Activated CD8-positive, alpha-beta memory T cell treated with anti-CD3 and anti-CD28 coated beads, Interleukin-2, amount 10 ng/mL, durations not matched to agents 7 days and 5 days (primary cell): ENCODE measurements at regions not wholly inside any gene's neighbourhood (a gene's known extent, or its start where the extent isn't known, plus 50 kb on each side); places are given as distances from the start of the nearest gene placed in this dataset.
"Not testable (repeated sequence)": the region's sequence is repeated elsewhere in the genome, so short reads cannot be mapped to it uniquely, and the experiment has no call there.

Experiments
- ATAC-seq: fragments of 150-1000 bp; cut with Tn5 transposase; one replicate; pipeline ENCODE4 v1.10.0; 2021; ENCODE audit warnings: moderate library complexity
- CTCF ChIA-PET: fragments of 350-600 bp; sonication (Branson Sonifier 250); formaldehyde crosslinking; loops from one replicate; lab custom pipeline; 2021; ENCODE audit warnings: antibody characterized with exemption; lab: Charles Lee
- DNase-seq: peaks from one replicate; pipeline ENCODE4 v3.0.0-alpha.2; 2020
- H3K27ac Mint-ChIP-seq: one replicate; pipeline ENCODE4 v1.8.0; 2021; ENCODE audit warnings: mild to moderate bottlenecking, mixed read lengths
- H3K27me3 Mint-ChIP-seq: one replicate; pipeline ENCODE4 v1.8.0; 2021; ENCODE audit warnings: mixed read lengths
- H3K36me3 Mint-ChIP-seq: one replicate; pipeline ENCODE4 v1.8.0; 2021; ENCODE audit warnings: mild to moderate bottlenecking, mixed read lengths
- H3K4me1 Mint-ChIP-seq: one replicate; pipeline ENCODE4 v1.8.0; 2021; ENCODE audit warnings: mixed read lengths
- H3K4me3 Mint-ChIP-seq: one replicate; pipeline ENCODE4 v1.8.0; 2021; ENCODE audit warnings: mild to moderate bottlenecking, moderate library complexity, mixed read lengths
- H3K9me3 Mint-ChIP-seq: one replicate; pipeline ENCODE4 v1.8.0; 2022; ENCODE audit warnings: low read depth, mixed read lengths

DNA sequence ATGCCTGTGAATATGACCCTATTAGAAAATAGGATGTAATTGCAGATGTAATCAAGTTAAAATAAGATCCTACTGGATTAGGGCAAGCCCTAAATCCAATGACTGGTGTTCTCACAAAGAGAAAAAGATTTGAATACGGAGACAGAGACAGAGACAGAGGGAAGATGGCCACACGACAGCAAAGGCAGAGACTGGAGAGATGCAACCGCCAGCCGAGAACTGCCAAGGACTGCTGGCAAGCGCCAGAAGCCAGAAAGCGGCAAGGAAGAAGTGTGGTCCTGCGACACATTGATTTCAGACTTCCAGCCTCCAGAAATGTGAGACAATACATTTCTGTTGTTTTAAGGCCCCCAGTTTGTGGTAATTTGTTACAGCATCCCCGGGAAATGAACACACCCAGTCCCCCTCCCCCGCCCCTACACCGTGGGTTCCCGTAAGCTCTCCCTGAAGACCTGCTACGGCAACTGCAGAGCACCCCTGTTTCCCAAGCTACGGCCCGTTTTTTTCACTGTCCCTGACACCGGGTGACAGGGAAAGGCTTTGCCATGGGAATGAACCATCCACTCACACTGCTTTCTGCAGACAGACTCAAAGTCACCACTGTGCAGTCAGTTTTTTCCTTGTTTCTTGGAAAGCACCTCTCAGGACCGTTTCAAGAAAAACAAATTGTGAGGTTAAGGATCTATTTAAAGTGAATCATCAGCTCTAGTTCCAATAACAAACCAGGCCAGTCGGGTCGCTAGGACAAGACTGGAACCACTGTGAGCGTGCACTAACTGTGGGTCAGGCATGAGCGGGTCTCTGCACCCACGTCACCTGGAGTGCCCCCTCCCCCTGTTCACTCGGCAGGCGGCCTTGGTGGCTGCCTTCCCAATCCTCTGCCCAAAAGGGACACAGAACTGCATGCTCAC is 199.2 kb upstream of the IRF2BP2 start:
- ATAC-seq, H3K27ac Mint-ChIP-seq, CTCF ChIA-PET, H3K4me1 Mint-ChIP-seq, H3K4me3 Mint-ChIP-seq, H3K27me3 Mint-ChIP-seq, H3K9me3 Mint-ChIP-seq, DNase-seq, H3K36me3 Mint-ChIP-seq: not testable (repeated sequence)

DNA sequence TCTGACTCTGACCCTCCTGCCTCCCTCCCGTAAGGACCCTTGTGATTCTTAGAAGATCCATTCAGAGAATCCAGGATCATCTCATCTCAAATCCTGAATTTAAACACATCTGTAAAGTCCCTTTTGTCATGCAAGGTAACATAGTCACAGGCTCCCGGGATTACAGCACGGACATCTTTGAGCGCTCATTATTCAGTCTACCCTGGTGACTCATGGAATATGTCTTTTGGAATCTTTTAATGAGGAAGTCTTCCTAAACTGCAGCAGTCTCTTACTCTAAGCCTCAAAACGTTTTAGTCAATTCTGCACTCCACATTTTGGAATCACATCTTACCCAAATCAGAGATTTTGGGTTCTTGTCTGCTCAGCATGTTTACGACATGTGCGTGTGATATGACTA is 198.5 kb upstream of the IRF2BP2 start:
- CTCF ChIA-PET: not testable (repeated sequence)

DNA sequence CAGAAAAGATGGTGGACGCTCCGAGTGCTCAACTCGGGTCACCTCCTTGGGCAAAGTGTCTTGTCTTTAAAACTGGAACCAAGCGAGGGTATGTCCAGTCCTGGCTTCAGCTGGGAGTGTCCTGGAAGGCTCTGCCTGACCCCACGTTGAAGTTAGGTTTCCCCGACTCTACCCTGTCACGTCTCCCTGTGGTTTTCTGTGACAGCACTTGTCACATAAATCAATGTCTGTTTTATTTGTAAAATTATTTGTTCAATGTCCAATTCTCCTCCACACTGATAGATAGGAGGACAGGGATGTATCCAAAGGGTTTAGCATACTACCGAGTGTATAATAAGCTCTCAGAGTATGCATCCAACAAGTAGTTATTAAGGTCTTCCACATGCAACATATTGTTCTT is 197.7 kb upstream of the IRF2BP2 start:
- H3K4me3 Mint-ChIP-seq, H3K27me3 Mint-ChIP-seq, H3K36me3 Mint-ChIP-seq, H3K27ac Mint-ChIP-seq, DNase-seq, ATAC-seq, CTCF ChIA-PET, H3K9me3 Mint-ChIP-seq, H3K4me1 Mint-ChIP-seq: not testable (repeated sequence)

More for the DNA sequence above, 198.5 kb upstream of the IRF2BP2 start:
- not testable (repeated sequence) for H3K27me3 Mint-ChIP-seq, H3K4me1 Mint-ChIP-seq, H3K36me3 Mint-ChIP-seq, DNase-seq, ATAC-seq, H3K9me3 Mint-ChIP-seq, H3K27ac Mint-ChIP-seq, H3K4me3 Mint-ChIP-seq

DNA sequence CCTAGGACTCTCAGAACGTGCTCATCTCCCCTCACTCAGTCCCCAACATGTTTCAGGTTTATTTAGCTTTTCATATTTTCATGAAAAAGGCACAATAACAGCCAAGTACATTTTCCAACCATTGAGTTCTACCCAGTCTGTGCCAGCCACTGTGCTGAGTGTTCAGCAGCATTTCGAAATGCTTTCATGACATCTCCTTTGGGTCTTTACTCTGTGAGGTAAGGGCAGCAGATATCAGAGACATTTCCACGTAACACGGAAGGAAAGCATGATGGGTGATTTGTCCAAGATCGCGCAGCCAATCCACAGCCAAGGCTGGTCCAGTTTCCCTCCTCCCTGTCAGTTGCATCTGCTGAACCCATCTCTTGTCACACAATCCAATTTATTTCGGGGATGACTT is 192.6 kb upstream of the IRF2BP2 start:
- H3K27ac Mint-ChIP-seq, H3K36me3 Mint-ChIP-seq, H3K9me3 Mint-ChIP-seq, H3K27me3 Mint-ChIP-seq, H3K4me1 Mint-ChIP-seq, CTCF ChIA-PET, DNase-seq, ATAC-seq, H3K4me3 Mint-ChIP-seq: not testable (repeated sequence)

DNA sequence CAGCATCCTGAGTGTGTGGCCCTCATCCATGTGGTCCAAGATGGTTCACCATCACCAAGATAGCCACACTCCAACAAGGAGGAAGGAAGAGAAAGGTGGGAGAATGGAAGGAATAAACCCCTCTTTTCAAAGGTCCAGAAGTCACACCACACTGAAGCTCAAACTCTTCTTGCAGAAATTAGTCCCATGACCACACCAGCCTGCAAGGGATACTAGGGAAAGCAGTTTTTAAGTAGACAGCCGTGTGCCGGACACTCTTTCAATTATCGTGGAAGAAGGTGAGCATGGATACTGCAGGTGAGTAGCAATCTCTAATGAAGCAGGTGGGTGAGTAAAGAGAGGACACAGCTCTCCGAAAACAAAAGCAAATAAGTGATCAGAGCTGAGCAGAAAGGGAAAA is 191.7 kb upstream of the IRF2BP2 start:
- H3K27ac Mint-ChIP-seq, H3K4me1 Mint-ChIP-seq, H3K36me3 Mint-ChIP-seq, H3K27me3 Mint-ChIP-seq, CTCF ChIA-PET, H3K9me3 Mint-ChIP-seq, DNase-seq, H3K4me3 Mint-ChIP-seq, ATAC-seq: not testable (repeated sequence)

DNA sequence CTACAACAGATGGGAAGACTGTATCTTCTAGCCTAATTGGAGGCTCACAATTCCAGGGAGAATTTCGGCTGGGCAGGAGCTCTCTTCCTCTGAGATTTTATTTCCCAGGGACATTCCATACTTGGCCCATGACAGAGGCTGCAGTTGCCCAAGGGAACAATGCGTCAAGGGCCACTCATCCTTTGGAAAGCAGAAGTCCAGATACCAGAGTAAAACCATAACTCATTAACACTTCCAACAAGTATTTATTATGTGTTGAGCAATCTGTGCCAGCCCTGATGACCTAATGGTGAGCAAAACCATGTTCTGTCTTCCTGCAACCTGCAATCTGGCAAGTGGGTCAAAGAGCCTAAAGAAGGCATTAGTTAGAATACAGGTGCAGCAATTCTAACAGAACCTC is 191.2 kb upstream of the IRF2BP2 start:
- H3K36me3 Mint-ChIP-seq, DNase-seq, H3K4me3 Mint-ChIP-seq, CTCF ChIA-PET, H3K27ac Mint-ChIP-seq, H3K9me3 Mint-ChIP-seq, H3K4me1 Mint-ChIP-seq, ATAC-seq, H3K27me3 Mint-ChIP-seq: not testable (repeated sequence)

DNA sequence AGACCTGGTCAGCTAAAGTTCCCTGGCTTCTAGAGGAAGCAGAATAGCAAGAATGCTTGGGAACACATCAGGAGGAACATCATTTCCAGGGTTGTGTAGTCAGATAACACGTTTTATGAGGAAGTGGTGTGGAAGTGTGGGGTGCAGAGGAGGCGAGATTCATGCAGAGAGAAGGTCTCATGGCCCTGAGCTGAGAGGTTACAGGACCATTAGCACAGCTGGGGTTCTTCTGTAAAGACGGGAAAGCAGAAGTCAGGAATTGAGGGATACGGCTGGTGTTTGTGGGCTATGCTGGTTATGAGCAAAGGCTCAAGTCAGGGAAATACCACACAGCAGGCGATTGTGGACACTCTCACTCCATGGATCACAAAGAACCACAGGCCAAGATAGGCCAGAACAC is 190.6 kb upstream of the IRF2BP2 start:
- H3K36me3 Mint-ChIP-seq, DNase-seq, CTCF ChIA-PET, ATAC-seq, H3K4me3 Mint-ChIP-seq, H3K27me3 Mint-ChIP-seq, H3K27ac Mint-ChIP-seq, H3K9me3 Mint-ChIP-seq, H3K4me1 Mint-ChIP-seq: not testable (repeated sequence)

DNA sequence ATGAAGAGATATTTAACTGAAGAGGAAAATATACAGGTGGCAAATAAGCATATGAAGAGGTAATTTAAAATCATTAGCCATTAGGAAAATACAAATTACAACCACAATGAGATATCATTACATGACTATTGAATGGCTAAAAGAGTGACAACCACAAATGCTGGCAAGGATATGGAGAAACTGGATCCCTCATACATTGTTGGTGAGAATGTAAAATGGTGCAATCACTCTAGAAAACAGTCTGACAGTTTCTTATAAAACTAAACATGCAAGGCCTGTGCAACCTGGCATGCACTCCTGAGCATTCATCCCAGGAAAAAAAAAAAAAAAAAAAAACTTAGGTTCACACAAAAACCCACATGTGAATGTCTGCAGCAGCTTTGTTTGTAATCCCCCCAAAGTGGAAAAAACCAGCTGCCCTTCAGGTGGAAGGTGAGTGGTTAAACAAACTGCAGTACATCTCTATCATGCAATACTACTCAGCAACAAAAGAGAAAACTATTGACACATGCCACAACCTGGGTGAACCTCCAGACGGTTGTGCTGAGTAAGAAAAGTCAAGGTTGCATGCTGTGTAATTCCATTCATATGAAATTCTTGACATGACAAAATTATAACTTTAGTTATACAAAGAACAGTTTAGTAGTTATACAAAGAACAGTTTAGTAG is 189.2 kb upstream of the IRF2BP2 start:
- ATAC-seq, CTCF ChIA-PET, H3K4me1 Mint-ChIP-seq, H3K27me3 Mint-ChIP-seq, H3K27ac Mint-ChIP-seq, H3K36me3 Mint-ChIP-seq, DNase-seq, H3K4me3 Mint-ChIP-seq, H3K9me3 Mint-ChIP-seq: not testable (repeated sequence)

DNA sequence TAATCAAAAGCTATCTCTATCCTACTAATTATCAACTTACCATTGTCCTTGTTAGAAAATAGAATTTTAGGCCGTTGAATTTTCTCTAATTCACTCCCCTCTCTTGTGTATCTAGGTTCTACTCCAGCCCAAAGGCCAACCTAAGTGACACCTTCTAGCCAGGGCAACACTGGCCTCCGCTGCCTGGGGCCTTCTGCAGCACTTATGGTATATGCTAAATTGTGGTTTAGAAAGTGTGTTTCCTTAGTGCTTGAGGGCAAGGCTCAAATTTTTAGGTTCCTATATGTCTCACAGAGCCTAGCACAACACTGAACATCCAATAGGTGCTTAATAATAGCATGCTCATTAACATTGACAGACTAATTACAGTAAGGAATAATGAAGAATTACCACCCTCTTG is 187.2 kb upstream of the IRF2BP2 start:
- H3K27ac Mint-ChIP-seq, H3K4me3 Mint-ChIP-seq, H3K4me1 Mint-ChIP-seq, ATAC-seq, CTCF ChIA-PET, DNase-seq, H3K27me3 Mint-ChIP-seq, H3K36me3 Mint-ChIP-seq, H3K9me3 Mint-ChIP-seq: not testable (repeated sequence)

DNA sequence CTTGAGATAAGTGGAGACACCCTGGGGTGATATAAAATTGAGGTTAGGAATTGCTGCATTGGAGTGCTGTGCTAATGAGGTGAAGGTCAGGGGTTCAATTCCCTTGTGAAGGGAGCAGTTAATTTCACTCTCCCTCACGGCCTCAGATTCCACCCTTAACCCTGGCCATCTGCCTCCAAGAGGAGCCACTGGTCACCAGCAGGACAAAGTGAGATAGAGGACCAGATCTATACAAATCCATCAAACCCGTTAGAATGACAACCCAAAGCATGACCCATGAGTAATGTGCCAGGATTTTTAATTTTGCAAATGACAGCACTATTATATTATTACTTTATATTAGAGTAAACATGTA is 186.4 kb upstream of the IRF2BP2 start:
- H3K27me3 Mint-ChIP-seq, DNase-seq, H3K36me3 Mint-ChIP-seq, ATAC-seq, H3K4me1 Mint-ChIP-seq, H3K9me3 Mint-ChIP-seq, CTCF ChIA-PET, H3K4me3 Mint-ChIP-seq, H3K27ac Mint-ChIP-seq: not testable (repeated sequence)

DNA sequence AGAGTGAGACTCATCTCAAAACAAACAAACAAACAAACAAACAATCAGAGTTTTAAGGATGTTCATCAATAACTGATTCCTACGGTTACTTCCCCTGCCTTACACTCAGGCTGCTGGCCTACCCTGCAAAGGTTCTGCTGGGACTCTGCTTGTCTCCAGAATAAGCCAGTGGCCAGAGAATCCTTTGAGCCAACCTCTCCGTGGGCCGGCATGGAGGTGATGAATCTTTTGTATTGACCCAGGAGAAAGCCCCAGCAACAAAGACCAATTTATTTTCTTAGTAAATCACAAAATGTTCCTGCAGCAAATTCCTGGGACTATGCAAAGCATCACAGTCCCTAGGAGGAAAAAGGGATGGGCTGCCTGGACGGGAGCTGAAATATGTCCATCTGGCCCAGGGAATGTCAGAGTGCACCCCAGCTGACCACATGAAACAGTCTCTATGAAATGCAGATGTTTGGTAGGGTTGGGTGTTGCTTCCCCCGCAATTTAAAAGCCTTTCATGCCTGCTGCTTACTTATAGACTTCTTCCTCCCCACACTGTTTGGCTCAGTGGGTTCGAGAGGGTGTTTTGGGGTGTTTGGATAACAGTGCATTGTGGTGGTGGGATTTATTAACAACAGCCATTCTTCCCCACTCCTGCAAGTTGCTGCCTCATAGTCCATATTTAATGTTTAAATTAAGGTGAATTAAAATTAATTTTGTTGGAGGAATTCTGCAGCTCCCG is 185.9 kb upstream of the IRF2BP2 start:
- H3K4me3 Mint-ChIP-seq, H3K9me3 Mint-ChIP-seq, H3K27ac Mint-ChIP-seq, H3K27me3 Mint-ChIP-seq, H3K36me3 Mint-ChIP-seq, ATAC-seq, DNase-seq, H3K4me1 Mint-ChIP-seq, CTCF ChIA-PET: not testable (repeated sequence)

DNA sequence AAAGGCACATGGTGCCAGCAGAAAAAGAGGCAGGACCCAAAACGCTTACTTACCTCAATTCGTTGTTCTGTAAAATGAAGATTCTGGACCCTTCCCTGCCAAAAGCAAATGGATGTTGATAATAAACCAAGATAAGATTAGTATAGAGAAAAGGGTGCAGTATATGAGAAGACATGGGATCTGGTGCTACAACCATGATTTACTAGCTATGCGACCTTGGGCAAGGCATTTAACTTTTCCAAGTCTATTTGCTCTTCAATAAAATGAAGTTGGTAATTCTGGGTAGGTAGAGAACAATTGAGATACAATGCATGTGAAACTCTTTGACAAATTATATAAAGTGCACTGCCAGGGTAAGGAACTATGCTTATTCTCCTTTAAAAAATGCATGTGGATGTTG is 185.0 kb upstream of the IRF2BP2 start:
- DNase-seq, H3K27me3 Mint-ChIP-seq, H3K27ac Mint-ChIP-seq, H3K4me1 Mint-ChIP-seq, H3K36me3 Mint-ChIP-seq, H3K4me3 Mint-ChIP-seq, ATAC-seq, CTCF ChIA-PET, H3K9me3 Mint-ChIP-seq: not testable (repeated sequence)

DNA sequence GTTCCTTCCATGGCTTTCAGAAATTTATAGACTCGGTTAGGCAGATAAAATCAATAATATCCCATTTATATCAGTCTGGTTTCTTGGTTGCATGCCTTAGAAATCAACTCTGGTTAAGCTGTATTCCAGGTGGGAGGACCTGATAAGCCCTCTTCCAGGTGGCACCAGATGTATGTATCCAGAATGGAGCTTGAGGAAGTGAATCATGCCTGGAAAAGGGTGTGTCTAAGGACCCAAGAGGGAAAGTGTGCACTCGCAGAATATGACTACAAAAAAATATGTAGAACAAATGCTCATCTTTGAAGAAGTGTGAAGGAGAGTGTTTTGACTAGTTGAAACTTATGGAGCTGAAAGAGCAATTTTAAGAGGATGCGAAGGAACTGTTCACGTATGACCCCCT is 184.5 kb upstream of the IRF2BP2 start:
- H3K4me3 Mint-ChIP-seq, H3K4me1 Mint-ChIP-seq, H3K27me3 Mint-ChIP-seq, H3K27ac Mint-ChIP-seq, CTCF ChIA-PET, ATAC-seq, H3K36me3 Mint-ChIP-seq, H3K9me3 Mint-ChIP-seq, DNase-seq: not testable (repeated sequence)

DNA sequence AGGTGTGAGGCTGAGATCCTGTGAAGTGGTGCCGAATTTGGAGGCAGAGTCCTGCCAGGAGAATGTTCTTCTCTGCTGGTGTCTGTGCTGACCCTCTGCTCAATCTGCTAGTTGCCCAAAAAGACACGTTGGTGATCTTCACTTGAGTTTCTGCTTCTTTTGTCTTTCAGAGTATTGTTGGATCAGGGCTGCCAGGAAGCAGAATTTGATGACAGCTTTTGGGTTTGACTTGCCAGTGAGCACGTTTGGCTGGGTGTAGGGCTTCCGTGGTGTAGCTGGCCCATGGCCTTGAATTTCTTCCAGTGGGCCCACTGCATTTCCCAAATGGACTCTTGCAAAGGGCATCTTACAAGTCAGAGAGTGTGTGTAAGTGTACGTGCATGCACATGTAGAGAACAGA is 183.9 kb upstream of the IRF2BP2 start:
- H3K4me3 Mint-ChIP-seq, DNase-seq, H3K36me3 Mint-ChIP-seq, H3K27me3 Mint-ChIP-seq, CTCF ChIA-PET, H3K4me1 Mint-ChIP-seq, H3K9me3 Mint-ChIP-seq, ATAC-seq, H3K27ac Mint-ChIP-seq: not testable (repeated sequence)
